GM12892 (cell line): ENCODE measurements at regions not wholly inside any gene's neighbourhood (a gene's known extent, or its start where the extent isn't known, plus 50 kb on each side); places are given as distances from the start of the nearest gene placed in this dataset.

Source experiments
- DNase-seq: peaks from one replicate; pipeline ENCODE4 v3.0.0; 2011; ENCODE audit not compliant: insufficient read length
- FAIRE-seq: peaks from 2 replicates; lab custom pipeline; 2011; peaks lifted over from hg19 to GRCh38; lab: Jason Lieb, UNC
- POLR2A ChIP-seq: IDR thresholded peaks from 2 replicates; pipeline ENCODE4 v1.6.1; 2011; ENCODE audit warnings: low read depth, low read length, control low read depth
- POLR2AphosphoS5 ChIP-seq: IDR thresholded peaks from 2 replicates; pipeline ENCODE4 v1.6.1; 2011; ENCODE audit warnings: low read depth, low read length, control low read depth
- TAF1 ChIP-seq: IDR thresholded peaks from 2 replicates; pipeline ENCODE4 v1.6.1; 2011; ENCODE audit warnings: low read depth, mild to moderate bottlenecking, control low read depth, low read length, borderline replicate concordance

DNA sequence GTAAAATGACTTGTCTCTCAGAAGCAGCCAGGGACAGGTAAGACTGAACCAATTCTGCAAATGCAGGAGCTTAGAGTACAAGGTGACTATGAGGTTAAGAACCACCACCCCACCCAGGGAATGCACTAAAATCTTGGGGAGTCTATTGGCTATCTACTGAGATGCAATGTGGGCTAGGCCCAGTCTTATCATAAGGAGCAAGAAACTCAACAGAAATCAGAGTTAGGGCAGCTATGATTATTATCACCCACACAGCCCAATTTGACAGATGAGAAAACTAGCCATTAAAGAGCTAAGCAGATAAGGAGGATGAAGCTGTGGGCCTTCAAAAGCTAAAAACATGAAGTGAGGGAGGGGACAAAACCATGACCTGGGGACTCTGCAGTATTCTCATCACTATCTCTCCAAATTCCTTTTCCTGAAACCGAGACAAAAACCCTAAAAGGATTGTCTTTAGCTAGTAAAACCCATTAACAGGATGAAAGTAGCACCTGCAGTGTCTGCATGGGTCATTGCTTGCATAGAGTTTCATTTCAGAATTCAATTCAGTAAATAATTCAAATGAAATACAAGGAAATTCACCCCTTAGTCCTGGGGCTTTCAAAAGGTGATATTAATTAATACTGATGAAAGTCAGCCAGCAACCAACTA lies 68.8 kb upstream of the USP47 start:
- DNase-seq (no peak), FAIRE-seq (no peak)
- no peak for TF ChIP-seq POLR2AphosphoS5
- no peak for TF ChIP-seq POLR2A
- TF ChIP-seq TAF1: no peak

DNA sequence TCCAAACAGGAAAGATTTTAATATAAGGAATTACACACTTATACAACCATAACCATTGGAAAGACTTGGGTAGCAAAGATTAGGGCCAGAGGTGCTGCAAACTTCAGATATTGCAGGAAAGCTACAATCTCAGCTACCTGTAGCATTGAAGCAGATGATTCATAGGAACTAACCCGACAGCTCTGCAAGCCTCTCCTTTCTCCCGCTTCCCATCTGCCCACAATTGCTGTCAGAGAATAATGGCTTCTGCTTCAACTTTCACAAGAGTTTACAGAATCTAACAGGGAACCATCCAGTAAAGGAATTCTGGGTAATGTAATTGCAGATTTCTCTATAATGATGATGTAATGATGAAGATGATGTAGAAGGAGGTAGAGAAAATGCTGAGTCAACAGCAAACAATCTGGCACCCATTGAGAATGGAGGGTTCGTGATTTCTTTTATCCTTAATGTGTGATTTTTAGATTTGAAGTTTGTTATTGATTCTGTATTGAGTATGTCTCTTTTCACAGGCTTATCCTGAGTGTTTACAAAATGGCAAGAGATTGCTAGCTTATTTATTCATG lies 70.8 kb upstream of the USP47 start:
- FAIRE-seq (no peak), DNase-seq (no peak)
- no peak for TF ChIP-seq POLR2AphosphoS5
- no peak for TF ChIP-seq TAF1
- TF ChIP-seq POLR2A: no peak

DNA sequence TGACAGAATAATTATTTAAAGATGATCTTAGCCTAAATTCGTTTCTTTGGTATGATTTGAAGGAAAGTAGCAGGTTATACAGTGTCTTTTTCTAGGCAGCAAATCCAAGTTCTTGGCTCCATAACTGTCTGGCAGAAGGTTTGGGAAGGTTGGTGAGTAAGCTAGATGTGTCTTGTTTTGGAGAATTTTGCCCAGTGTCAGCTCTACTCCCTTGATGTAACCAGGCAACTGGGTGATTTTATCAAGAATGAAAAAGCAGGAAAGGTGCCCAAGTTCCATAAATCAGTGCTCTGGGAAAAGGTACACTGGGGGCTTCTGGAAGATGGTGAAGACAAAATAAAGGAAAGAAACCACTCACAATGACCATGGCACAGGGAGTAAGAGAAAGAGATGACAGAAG lies 71.5 kb upstream of the USP47 start:
- FAIRE-seq (no peak), DNase-seq (no peak)
- TF ChIP-seq TAF1 (no peak), POLR2A (no peak), POLR2AphosphoS5 (no peak)

DNA sequence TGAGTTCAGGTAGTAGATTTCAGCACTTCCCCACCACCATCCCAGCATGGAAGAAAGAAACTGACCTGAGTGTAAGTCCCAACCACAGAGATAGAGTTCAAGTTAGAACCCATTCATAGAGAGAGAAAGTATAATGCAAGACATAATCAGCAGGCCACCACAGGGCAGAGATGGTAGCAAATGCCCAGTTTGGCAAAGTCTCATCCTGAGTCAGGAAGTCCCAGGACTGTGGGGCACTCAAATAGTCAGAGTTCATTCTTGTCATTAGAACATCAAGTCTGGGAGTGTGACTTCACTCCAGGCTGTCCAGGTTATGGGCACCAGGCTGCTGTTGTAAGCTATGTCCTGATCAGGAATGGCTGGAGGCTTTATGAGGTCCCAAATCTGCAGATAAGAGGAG lies 72.0 kb upstream of the USP47 start:
- DNase-seq (no peak), FAIRE-seq (no peak)
- TF ChIP-seq POLR2AphosphoS5 (no peak), TAF1 (no peak), POLR2A (no peak)

DNA sequence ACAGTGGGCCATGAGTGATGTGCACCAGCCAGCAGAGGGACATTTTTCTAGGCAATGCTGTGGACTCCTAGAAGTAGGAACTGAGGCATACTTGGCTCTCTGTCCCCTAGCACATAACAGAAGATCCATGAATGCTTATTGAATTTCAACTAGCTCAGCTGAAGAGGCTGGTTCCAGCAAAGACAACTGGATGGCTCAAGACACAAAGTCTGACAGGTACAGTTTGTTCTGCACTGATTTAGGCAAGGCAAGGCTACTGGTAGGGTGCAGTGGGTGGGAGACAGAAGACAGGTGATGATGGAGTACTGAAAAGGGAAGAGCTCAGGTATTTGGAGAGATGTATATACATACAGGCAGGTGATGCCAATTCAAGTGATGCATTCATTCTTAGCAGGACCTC lies 72.4 kb upstream of the USP47 start:
- DNase-seq: no peak

DNA sequence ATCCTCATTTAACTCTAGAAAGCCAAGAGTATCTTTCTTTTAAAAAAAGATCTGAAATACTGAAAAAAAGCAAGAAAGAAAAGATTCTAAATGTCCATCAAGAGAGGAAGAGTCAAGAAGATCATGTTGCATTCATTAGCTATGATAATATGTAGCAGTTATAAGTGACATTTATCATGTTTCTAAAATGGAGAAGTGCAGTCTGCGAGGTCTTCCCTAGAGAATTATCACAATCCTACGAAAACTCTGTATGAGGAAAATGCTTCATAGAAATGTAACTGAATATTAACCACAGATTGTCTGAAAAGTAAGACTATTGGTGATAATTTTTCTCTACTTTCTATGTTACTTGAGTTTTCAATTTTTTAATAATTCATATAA lies 77.4 kb upstream of the USP47 start:
- DNase-seq (no peak), FAIRE-seq (no peak)

More for the DNA sequence above, 72.4 kb upstream of the USP47 start:
- no peak for FAIRE-seq
- TF ChIP-seq POLR2A: no peak
- TF ChIP-seq POLR2AphosphoS5: no peak
- TF ChIP-seq TAF1: no peak

DNA sequence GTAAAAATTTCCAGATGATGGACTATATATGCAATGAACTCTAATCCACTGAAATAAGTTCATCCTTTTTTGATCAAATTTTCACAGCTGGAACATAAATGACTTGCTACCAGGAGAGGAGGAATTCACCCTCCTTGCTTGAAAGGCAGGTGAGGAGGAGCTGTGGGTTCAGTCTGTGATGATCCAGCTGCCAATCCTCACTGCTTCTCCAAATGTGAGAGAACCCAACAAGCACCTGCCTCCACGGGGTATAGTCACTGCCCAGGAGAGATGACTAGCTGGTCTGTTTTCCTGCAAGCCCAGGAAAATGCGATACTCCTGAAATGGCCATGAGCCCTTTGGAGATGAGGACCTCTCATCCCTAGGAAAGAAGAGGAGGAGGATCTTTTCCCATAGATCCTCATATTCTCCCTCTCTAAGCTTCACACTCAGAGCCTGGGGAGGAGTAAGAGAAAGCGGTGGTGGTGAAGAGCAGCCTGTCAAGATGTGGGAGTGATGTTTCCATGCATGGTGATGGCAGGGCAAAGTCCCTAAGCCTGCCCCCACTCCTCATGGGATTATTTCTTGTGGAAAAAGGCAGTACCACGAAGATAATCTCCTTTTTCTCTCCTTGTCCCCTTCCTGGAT lies 77.9 kb upstream of the USP47 start:
- no peak for TF ChIP-seq TAF1
- no peak for TF ChIP-seq POLR2AphosphoS5
- TF ChIP-seq POLR2A: no peak
- DNase-seq (no peak), FAIRE-seq (no peak)

More for the DNA sequence above, 77.4 kb upstream of the USP47 start:
- TF ChIP-seq POLR2AphosphoS5 (no peak), TAF1 (no peak), POLR2A (no peak)

DNA sequence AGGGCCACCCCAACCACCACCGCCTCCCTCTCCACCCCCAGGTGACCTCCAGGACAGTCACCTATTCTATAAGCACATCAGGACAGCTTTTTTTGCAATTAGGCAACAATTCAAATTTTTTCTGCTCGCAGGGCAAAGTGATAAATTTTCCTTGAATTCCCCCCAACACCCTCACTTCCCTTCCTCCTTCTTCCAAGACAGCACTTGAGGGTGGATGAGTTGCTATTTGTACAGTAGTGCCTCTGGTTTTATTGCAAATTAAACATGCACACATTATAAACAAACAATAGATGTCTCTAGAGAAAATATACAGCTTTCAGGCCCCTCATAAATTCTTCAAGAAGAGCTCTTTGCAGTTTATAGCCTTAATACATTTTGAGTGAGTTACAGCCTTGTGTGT lies 80.9 kb upstream of the USP47 start:
- no peak for TF ChIP-seq POLR2A
- TF ChIP-seq POLR2AphosphoS5: no peak
- no peak for TF ChIP-seq TAF1
- DNase-seq (no peak), FAIRE-seq (no peak)

DNA sequence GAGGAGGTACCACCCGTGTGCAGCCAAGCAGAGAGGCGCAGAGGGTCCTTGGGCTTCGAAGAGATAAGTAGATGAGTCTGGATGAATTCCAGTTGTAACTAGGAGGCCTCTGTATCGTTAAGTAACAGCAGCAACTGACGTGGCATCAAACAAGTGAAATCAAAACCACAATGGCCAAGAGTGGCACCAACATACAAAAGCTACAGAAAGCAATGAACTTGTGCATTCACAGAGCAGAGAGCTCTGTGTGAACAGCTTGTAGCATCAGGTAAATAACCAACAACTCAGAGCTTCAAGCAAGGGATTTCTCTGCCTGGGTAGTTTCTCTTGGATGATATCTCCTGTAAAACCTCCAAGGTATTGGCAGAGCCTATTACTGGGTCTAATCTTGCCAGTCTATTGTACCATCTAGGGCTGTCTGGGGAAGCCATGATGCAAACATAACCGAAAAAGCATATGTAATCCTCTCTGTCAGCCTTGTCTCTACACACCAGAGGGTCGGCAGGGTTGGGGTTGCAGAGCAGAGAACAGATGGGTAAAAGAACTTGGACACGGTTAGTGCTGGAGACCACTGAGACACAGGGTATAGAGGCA lies 83.1 kb upstream of the USP47 start:
- no peak for DNase-seq
- no peak for FAIRE-seq
- TF ChIP-seq TAF1 (no peak), POLR2A (no peak), POLR2AphosphoS5 (no peak)

DNA sequence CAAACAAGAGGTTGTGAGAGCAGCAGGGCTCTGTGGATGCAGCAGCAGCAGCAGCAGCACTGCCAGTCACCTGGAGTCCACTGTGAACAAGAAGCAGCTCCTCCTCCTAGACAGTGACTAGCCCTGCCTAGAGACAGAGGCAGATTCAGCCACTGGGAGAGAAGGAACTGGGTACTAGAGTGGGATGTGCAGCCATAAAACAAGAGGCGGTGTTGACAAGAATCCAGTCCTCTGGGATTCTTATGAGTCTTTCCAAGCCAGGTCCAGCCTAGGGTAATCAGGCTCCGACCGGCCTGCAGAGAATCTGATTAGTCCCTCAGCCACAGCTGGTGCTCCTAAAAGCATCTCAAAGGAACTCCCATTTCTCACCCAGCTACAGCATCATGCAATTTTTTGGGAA lies 83.9 kb upstream of the USP47 start:
- DNase-seq: no peak
- no peak for FAIRE-seq
- no peak for TF ChIP-seq TAF1
- TF ChIP-seq POLR2AphosphoS5: no peak
- TF ChIP-seq POLR2A: no peak

DNA sequence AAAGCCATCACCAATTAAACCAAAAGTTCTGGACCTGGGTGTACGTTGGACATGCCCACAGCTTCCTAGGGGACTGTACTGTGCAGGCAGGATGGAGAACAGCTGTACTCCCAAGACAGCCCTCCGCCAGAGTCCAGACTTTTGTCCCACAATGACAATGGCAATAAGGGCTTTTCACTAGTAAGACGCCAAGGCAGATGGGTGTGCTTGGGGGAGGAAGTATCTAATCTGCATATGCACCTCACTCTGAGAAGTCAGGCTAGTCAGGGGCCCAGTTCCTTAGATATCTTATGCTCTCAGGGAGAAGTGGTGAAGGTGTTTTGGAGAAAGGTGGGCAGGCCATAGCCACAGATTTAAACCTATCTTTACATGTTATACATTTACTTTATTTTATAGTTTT lies 85.1 kb upstream of the USP47 start:
- DNase-seq (no peak), FAIRE-seq (no peak)
- no peak for TF ChIP-seq TAF1
- no peak for TF ChIP-seq POLR2AphosphoS5
- no peak for TF ChIP-seq POLR2A
